GM12878 (cell line): ENCODE measurements at regions not wholly inside any gene's neighbourhood (a gene's known extent, or its start where the extent isn't known, plus 50 kb on each side); places are given as distances from the start of the nearest gene placed in this dataset.

Source experiments
- ATAC-seq: fragments of 200-7000 bp; cut with Tn5 transposase; 3 replicates; pipeline ENCODE4 v1.9.1; 2020; ENCODE audit warnings: mild to moderate bottlenecking, moderate library complexity
- BruUV-seq: library from RNA; stranded (reverse); fragments of 400-500 nt; replicated peaks from 2 replicates; lab custom pipeline; 2021; lab: Mats Ljungman, UMichigan
- CTCF ChIA-PET: fragments of 300-600 bp; sonication (Branson Sonifier 250); formaldehyde crosslinking; extraction: SDS; loops from one replicate; lab custom pipeline; 2021; ENCODE audit warnings: inconsistent platforms; lab: Yijun Ruan, JAX
- POLR2A ChIA-PET: fragments of 350-600 bp; formaldehyde crosslinking; extraction: SDS; loops from one replicate; lab custom pipeline; 2021; ENCODE audit warnings: inconsistent platforms; lab: Charles Lee
- RAD21 ChIA-PET: fragments of 300-600 bp; sonication (Branson Sonifier 250); formaldehyde crosslinking; loops from one replicate; lab custom pipeline; 2023; ENCODE audit warnings: antibody characterized with exemption; ENCODE audit not compliant: unreplicated experiment; lab: Charles Lee
- SMC1A ChIA-PET: fragments of 300-600 bp; sonication (Branson Sonifier 250); formaldehyde crosslinking; loops from one replicate; lab custom pipeline; 2023; ENCODE audit not compliant: unreplicated experiment, uncharacterized antibody; lab: Charles Lee
- DNase-seq: peaks from one replicate; pipeline ENCODE4 v3.0.0-alpha.2; 2011; ENCODE audit warnings: low read depth, low spot score
- FAIRE-seq: peaks from 3 replicates; lab custom pipeline; 2011; peaks lifted over from hg19 to GRCh38; lab: Jason Lieb, UNC
- H2AFZ ChIP-seq: 2 replicates; pipeline ENCODE4 v1.6.0; 2011; ENCODE audit warnings: low read depth, low read length, control low read depth; ENCODE audit not compliant: control insufficient read depth
- H3K27ac ChIP-seq: 2 replicates; pipeline ENCODE4 v1.5.1; 2011; ENCODE audit warnings: control low read depth; ENCODE audit not compliant: control insufficient read depth, insufficient read depth
- H3K27me3 ChIP-seq, 2 experiments: replicated peaks in 1 of 2; 2 replicates each; pipeline versions ENCODE4 v1.6.0 to v1.6.1; 2011; ENCODE audit warnings: low read length in 1 of 2; ENCODE audit not compliant: control insufficient read depth in 2 of 2, insufficient read depth in 2 of 2
- H3K36me3 ChIP-seq, 2 experiments: 2 replicates each; pipeline ENCODE4 v1.5.1; 2011; ENCODE audit warnings: low read length in 1 of 2; ENCODE audit not compliant: control insufficient read depth in 2 of 2, insufficient read depth in 2 of 2
- H3K4me1 ChIP-seq: 2 replicates; pipeline ENCODE4 v1.6.1; 2011; ENCODE audit warnings: mild to moderate bottlenecking, low read length, moderate library complexity, mixed read lengths; ENCODE audit not compliant: control insufficient read depth, insufficient read depth
- H3K4me2 ChIP-seq: 2 replicates; pipeline ENCODE4 v1.6.0; 2011; ENCODE audit warnings: control low read depth; ENCODE audit not compliant: control insufficient read depth, insufficient read depth
- H3K4me3 ChIP-seq: fragments of 200-600 bp; sonication (generic); 2 replicates; pipeline ENCODE4 v1.5.1; 2016
- H3K79me2 ChIP-seq: 2 replicates; pipeline ENCODE4 v1.6.0; 2011; ENCODE audit warnings: low read length; ENCODE audit not compliant: control insufficient read depth, insufficient read depth
- H3K9ac ChIP-seq: 2 replicates; pipeline ENCODE4 v1.8.0; 2011; ENCODE audit warnings: low read length, control low read depth, mixed read lengths; ENCODE audit not compliant: control insufficient read depth, insufficient read depth
- H3K9me3 ChIP-seq: replicated peaks from 3 replicates; pipeline ENCODE4 v1.5.1; 2011; ENCODE audit warnings: mild to moderate bottlenecking, low read length; ENCODE audit not compliant: control insufficient read depth, insufficient read depth
- H4K20me1 ChIP-seq: 2 replicates; pipeline ENCODE4 v1.6.0; 2011; ENCODE audit not compliant: control insufficient read depth, insufficient read depth
- ATF7 ChIP-seq: fragments of 450-650 bp; IDR thresholded peaks from 2 replicates; pipeline ENCODE4 v1.6.1; 2016; ENCODE audit warnings: low read depth, mild to moderate bottlenecking
- IKZF2 ChIP-seq, 2 experiments: fragments of 450-650 bp; IDR thresholded peaks; 2 replicates each; pipeline ENCODE4 v1.6.1; 2017; ENCODE audit warnings: mild to moderate bottlenecking in 2 of 2, moderate library complexity in 2 of 2
- STAT1 ChIP-seq: fragments of 450-650 bp; conservative IDR thresholded peaks from 2 replicates; pipeline ENCODE4 v1.6.1; 2014; ENCODE audit warnings: antibody characterized with exemption, mild to moderate bottlenecking
- SUPT20H ChIP-seq: IDR thresholded peaks from 2 replicates; pipeline ENCODE4 v1.6.1; 2011; ENCODE audit warnings: low read depth, mild to moderate bottlenecking, low read length, moderate library complexity, borderline replicate concordance; ENCODE audit not compliant: control insufficient read depth
- TBL1XR1 ChIP-seq: IDR thresholded peaks from 2 replicates; pipeline ENCODE4 v1.6.1; 2012; ENCODE audit warnings: low read depth, low read length, improper control_type of control experiment
- WGBS: methylation state at CpG from one replicate; pipeline ENCODE4 v1.1.6; 2016; ENCODE audit warnings: low lambda C conversion rate; ENCODE audit not compliant: insufficient replicate concordance, insufficient coverage; ENCODE audit errors: missing lambda C conversion rate; 5-methylcytosine and 5-hydroxymethylcytosine counted together
- in situ Hi-C: fragments of 300-500 bp; cut with MboI; formaldehyde crosslinking; loops from 9 replicates; pipeline ENCODE4 v1.14.3; 2018; ENCODE audit warnings: mixed read lengths
- intact Hi-C: fragments of 100-400 bp; cut with micrococcal nuclease; formaldehyde crosslinking; loops from one replicate; pipeline ENCODE4 v1.14.2; 2022; ENCODE audit not compliant: unreplicated experiment
- TF ChIP-seq, protein P1 (sequence below): fragments of 450-650 bp; formaldehyde crosslinking; IDR thresholded peaks from 2 replicates; pipeline ENCODE4 v1.5.0; 2022; ENCODE audit warnings: mild to moderate bottlenecking, missing genetic modification characterization
- TF ChIP-seq, protein P2 (sequence below): fragments of 450-650 bp; IDR thresholded peaks from 2 replicates; pipeline ENCODE4 v1.6.1; 2016; ENCODE audit warnings: mild to moderate bottlenecking
- TF ChIP-seq, protein P3 (sequence below): fragments of 450-650 bp; conservative IDR thresholded peaks from 2 replicates; pipeline ENCODE4 v1.6.1; 2017; ENCODE audit warnings: mild to moderate bottlenecking, moderate library complexity
- TF ChIP-seq, protein P4 (sequence below), 3 experiments: IDR thresholded peaks in 2 of 3; conservative IDR thresholded peaks in 1 of 3; 2 replicates each; pipeline ENCODE4 v1.5.1; 2011; ENCODE audit warnings: low read depth in 3 of 3, low read length in 3 of 3, mild to moderate bottlenecking in 3 of 3, control low read depth in 2 of 3, moderate library complexity in 2 of 3, inconsistent platforms in 1 of 3, mixed read lengths in 1 of 3; ENCODE audit not compliant: control insufficient read depth in 2 of 3, insufficient read depth in 1 of 3; ENCODE audit errors: extremely low read depth in 1 of 3
- TF ChIP-seq, protein P5 (sequence below): IDR thresholded peaks from 2 replicates; pipeline ENCODE4 v1.6.1; 2012; ENCODE audit warnings: improper control_type of control experiment, low read depth, low read length; ENCODE audit not compliant: insufficient replicate concordance

DNA sequence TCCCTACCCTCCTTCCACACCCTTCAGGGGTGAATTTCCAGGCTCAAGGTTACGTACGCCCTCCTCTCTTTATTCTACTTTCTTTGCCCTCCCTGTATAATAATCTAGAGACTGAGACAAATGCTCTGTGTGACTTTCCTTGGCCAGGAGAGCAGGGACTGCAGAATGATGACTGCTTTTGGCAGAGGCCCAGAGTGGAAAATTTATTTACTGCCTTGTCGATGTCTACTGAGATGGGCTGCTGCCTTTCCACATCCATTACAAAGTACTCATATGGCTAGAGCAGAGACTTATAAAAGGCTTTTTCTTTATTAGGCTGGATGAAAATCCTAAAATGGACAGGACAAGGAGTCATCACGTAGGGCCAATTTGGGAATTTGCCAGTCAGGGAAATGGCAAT is 576.2 kb downstream of the TUSC7 start:
- no TSS peak for BruUV-seq
- H3K36me3 ChIP-seq: no peaks in the 10 kb centered on the region
- no peak overlapping the region for H2AFZ ChIP-seq
- POLR2A ChIA-PET: no interaction called here
- no peak for DNase-seq
- WGBS: 26% methylated on average over 4 of the region's 4 CpGs
- ATAC-seq: no peak
- SMC1A ChIA-PET: interaction anchor here (0.7 kb wide), 1 partner anchor 240 kb away, joined by 4 read pairs; no protein-coding TSS in a partner anchor
- H3K4me1 ChIP-seq: no peaks in the 10 kb centered on the region
- in situ Hi-C loops: no loop called here
- H3K9me3 ChIP-seq: no peaks in the 10 kb centered on the region
- H3K4me2 ChIP-seq: no peak overlapping the region
- no peak overlapping the region for H3K9ac ChIP-seq
- FAIRE-seq: no peak
- RAD21 ChIA-PET: no interaction called here
- no peak overlapping the region for H3K27ac ChIP-seq
- no peaks in the 10 kb centered on the region for H3K79me2 ChIP-seq
- no peaks in the 10 kb centered on the region; a peak in 1 of 4 replicates for H3K27me3 ChIP-seq
- no peaks in the 10 kb centered on the region for H4K20me1 ChIP-seq
- CTCF ChIA-PET: no interaction called here
- H3K4me3 ChIP-seq: no peak overlapping the region
- intact Hi-C loops: no loop called here
- TF ChIP-seq, protein P1, sequence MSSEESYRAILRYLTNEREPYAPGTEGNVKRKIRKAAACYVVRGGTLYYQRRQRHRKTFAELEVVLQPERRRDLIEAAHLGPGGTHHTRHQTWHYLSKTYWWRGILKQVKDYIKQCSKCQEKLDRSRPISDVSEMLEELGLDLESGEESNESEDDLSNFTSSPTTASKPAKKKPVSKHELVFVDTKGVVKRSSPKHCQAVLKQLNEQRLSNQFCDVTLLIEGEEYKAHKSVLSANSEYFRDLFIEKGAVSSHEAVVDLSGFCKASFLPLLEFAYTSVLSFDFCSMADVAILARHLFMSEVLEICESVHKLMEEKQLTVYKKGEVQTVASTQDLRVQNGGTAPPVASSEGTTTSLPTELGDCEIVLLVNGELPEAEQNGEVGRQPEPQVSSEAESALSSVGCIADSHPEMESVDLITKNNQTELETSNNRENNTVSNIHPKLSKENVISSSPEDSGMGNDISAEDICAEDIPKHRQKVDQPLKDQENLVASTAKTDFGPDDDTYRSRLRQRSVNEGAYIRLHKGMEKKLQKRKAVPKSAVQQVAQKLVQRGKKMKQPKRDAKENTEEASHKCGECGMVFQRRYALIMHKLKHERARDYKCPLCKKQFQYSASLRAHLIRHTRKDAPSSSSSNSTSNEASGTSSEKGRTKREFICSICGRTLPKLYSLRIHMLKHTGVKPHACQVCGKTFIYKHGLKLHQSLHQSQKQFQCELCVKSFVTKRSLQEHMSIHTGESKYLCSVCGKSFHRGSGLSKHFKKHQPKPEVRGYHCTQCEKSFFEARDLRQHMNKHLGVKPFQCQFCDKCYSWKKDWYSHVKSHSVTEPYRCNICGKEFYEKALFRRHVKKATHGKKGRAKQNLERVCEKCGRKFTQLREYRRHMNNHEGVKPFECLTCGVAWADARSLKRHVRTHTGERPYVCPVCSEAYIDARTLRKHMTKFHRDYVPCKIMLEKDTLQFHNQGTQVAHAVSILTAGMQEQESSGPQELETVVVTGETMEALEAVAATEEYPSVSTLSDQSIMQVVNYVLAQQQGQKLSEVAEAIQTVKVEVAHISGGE (CRISPR knock-in tag): no peak
- TF ChIP-seq, protein P2, sequence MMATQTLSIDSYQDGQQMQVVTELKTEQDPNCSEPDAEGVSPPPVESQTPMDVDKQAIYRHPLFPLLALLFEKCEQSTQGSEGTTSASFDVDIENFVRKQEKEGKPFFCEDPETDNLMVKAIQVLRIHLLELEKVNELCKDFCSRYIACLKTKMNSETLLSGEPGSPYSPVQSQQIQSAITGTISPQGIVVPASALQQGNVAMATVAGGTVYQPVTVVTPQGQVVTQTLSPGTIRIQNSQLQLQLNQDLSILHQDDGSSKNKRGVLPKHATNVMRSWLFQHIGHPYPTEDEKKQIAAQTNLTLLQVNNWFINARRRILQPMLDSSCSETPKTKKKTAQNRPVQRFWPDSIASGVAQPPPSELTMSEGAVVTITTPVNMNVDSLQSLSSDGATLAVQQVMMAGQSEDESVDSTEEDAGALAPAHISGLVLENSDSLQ: no peak
- TF ChIP-seq, protein P3, sequence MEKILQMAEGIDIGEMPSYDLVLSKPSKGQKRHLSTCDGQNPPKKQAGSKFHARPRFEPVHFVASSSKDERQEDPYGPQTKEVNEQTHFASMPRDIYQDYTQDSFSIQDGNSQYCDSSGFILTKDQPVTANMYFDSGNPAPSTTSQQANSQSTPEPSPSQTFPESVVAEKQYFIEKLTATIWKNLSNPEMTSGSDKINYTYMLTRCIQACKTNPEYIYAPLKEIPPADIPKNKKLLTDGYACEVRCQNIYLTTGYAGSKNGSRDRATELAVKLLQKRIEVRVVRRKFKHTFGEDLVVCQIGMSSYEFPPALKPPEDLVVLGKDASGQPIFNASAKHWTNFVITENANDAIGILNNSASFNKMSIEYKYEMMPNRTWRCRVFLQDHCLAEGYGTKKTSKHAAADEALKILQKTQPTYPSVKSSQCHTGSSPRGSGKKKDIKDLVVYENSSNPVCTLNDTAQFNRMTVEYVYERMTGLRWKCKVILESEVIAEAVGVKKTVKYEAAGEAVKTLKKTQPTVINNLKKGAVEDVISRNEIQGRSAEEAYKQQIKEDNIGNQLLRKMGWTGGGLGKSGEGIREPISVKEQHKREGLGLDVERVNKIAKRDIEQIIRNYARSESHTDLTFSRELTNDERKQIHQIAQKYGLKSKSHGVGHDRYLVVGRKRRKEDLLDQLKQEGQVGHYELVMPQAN: no peak
- TF ChIP-seq, protein P4, sequence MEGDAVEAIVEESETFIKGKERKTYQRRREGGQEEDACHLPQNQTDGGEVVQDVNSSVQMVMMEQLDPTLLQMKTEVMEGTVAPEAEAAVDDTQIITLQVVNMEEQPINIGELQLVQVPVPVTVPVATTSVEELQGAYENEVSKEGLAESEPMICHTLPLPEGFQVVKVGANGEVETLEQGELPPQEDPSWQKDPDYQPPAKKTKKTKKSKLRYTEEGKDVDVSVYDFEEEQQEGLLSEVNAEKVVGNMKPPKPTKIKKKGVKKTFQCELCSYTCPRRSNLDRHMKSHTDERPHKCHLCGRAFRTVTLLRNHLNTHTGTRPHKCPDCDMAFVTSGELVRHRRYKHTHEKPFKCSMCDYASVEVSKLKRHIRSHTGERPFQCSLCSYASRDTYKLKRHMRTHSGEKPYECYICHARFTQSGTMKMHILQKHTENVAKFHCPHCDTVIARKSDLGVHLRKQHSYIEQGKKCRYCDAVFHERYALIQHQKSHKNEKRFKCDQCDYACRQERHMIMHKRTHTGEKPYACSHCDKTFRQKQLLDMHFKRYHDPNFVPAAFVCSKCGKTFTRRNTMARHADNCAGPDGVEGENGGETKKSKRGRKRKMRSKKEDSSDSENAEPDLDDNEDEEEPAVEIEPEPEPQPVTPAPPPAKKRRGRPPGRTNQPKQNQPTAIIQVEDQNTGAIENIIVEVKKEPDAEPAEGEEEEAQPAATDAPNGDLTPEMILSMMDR (IDR thresholded peaks at IDR 0.05 in 2 of 3, conservative IDR thresholded peaks at IDR 0.05 in 1 of 3; ENCODE audit: control insufficient read depth in 2 of 3, extremely low read depth in 1 of 3, insufficient read depth in 1 of 3, low read depth in 3 of 3, low read length in 3 of 3): no peak
- TF ChIP-seq IKZF2 (IDR thresholded peaks at IDR 0.05): no peak
- no peak for TF ChIP-seq TBL1XR1
- TF ChIP-seq STAT1: no peak
- TF ChIP-seq, protein P5, sequence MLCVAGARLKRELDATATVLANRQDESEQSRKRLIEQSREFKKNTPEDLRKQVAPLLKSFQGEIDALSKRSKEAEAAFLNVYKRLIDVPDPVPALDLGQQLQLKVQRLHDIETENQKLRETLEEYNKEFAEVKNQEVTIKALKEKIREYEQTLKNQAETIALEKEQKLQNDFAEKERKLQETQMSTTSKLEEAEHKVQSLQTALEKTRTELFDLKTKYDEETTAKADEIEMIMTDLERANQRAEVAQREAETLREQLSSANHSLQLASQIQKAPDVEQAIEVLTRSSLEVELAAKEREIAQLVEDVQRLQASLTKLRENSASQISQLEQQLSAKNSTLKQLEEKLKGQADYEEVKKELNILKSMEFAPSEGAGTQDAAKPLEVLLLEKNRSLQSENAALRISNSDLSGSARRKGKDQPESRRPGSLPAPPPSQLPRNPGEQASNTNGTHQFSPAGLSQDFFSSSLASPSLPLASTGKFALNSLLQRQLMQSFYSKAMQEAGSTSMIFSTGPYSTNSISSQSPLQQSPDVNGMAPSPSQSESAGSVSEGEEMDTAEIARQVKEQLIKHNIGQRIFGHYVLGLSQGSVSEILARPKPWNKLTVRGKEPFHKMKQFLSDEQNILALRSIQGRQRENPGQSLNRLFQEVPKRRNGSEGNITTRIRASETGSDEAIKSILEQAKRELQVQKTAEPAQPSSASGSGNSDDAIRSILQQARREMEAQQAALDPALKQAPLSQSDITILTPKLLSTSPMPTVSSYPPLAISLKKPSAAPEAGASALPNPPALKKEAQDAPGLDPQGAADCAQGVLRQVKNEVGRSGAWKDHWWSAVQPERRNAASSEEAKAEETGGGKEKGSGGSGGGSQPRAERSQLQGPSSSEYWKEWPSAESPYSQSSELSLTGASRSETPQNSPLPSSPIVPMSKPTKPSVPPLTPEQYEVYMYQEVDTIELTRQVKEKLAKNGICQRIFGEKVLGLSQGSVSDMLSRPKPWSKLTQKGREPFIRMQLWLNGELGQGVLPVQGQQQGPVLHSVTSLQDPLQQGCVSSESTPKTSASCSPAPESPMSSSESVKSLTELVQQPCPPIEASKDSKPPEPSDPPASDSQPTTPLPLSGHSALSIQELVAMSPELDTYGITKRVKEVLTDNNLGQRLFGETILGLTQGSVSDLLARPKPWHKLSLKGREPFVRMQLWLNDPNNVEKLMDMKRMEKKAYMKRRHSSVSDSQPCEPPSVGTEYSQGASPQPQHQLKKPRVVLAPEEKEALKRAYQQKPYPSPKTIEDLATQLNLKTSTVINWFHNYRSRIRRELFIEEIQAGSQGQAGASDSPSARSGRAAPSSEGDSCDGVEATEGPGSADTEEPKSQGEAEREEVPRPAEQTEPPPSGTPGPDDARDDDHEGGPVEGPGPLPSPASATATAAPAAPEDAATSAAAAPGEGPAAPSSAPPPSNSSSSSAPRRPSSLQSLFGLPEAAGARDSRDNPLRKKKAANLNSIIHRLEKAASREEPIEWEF: no peak
- TF ChIP-seq SUPT20H: no peak
- TF ChIP-seq ATF7: no peak
